HL-60 (cell line): ENCODE measurements at regions not wholly inside any gene's neighbourhood (a gene's known extent, or its start where the extent isn't known, plus 50 kb on each side); places are given as distances from the start of the nearest gene placed in this dataset.

Source experiments
- DNase-seq, 2 experiments: peaks; one replicate each; pipeline ENCODE4 v3.0.0-alpha.2; 2010 to 2020; ENCODE audit warnings: low read depth in 1 of 2, low spot score in 1 of 2
- H3K27ac ChIP-seq: fragments of 250-450 bp; sonication (Bioruptor Pico); replicated peaks from 2 replicates; pipeline ENCODE4 v1.5.1; 2020; ENCODE audit warnings: mild to moderate bottlenecking, moderate library complexity
- H3K27me3 ChIP-seq: fragments of 250-450 bp; sonication (Bioruptor Pico); 2 replicates; pipeline ENCODE4 v1.5.1; 2021; ENCODE audit warnings: mild to moderate bottlenecking, moderate library complexity; ENCODE audit not compliant: insufficient read depth, poor library complexity, severe bottlenecking
- H3K4me3 ChIP-seq: replicated peaks from 2 replicates; pipeline ENCODE4 v1.5.1; 2011; ENCODE audit warnings: mild to moderate bottlenecking, control low read depth, low read length; ENCODE audit not compliant: insufficient read depth
- CTCF ChIP-seq: IDR thresholded peaks from one replicate; pipeline ENCODE4 v1.5.1; 2011; ENCODE audit warnings: low read length, control low read depth, inconsistent platforms; ENCODE audit not compliant: insufficient read depth
- GABPA ChIP-seq: IDR thresholded peaks from 2 replicates; pipeline ENCODE4 v1.6.1; 2012; ENCODE audit warnings: low read depth
- POLR2AphosphoS5 ChIP-seq: IDR thresholded peaks from 2 replicates; pipeline ENCODE4 v1.6.1; 2012; ENCODE audit warnings: low read depth
- REST ChIP-seq: IDR thresholded peaks from 2 replicates; pipeline ENCODE4 v1.6.1; 2012; ENCODE audit warnings: low read depth; ENCODE audit not compliant: insufficient replicate concordance
- SPI1 ChIP-seq: IDR thresholded peaks from 2 replicates; pipeline ENCODE4 v1.6.1; 2012; ENCODE audit warnings: low read depth, mild to moderate bottlenecking, borderline replicate concordance

GRCh38 chr18:61954096-61954746 lies 61.4 kb upstream of the RNF152 start:
- TF ChIP-seq POLR2AphosphoS5 = no peak
- TF ChIP-seq GABPA = no peak
- TF ChIP-seq CTCF = no peak
- TF ChIP-seq SPI1 = no peak
- no peak for TF ChIP-seq REST
- DNase-seq = no peak
- Histone ChIP-seq H3K4me3 (no peak overlapping the region), H3K27me3 (no peaks in the 10 kb centered on the region), H3K27ac (no peak overlapping the region)

- Histone ChIP-seq H3K27me3 (no peaks in the 10 kb centered on the region), H3K27ac (no peak overlapping the region), H3K4me3 (no peak overlapping the region)
- no peak for DNase-seq
- TF ChIP-seq POLR2AphosphoS5 (no peak), REST (no peak), GABPA (no peak)
These were observed 60.8 kb upstream of the RNF152 start for GRCh38 chr18:61953641-61954040.

- TF ChIP-seq SPI1 = no peak
- no peak for TF ChIP-seq REST
- no peak for TF ChIP-seq POLR2AphosphoS5
- TF ChIP-seq GABPA = no peak
- no peak overlapping the region for H3K4me3 ChIP-seq
- no peaks in the 10 kb centered on the region for H3K27me3 ChIP-seq
- no peak for DNase-seq
- H3K27ac ChIP-seq = no peak overlapping the region
These were observed 60.4 kb upstream of the RNF152 start for GRCh38 chr18:61953161-61953560.

- Histone ChIP-seq H3K4me3 (no peak overlapping the region), H3K27ac (no peak overlapping the region), H3K27me3 (no peaks in the 10 kb centered on the region)
- DNase-seq = no peak
- TF ChIP-seq POLR2AphosphoS5 (no peak), SPI1 (no peak), CTCF (no peak)
These were observed 58.6 kb upstream of the RNF152 start for GRCh38 chr18:61951396-61951795.
